ENCODE measurements at regions not wholly inside any gene's neighbourhood (a gene's known extent, or its start where the extent isn't known, plus 50 kb on each side); places are given as distances from the start of the nearest gene placed in this dataset.

GRCh38 chr9:79115176-79115575, 456.6 kb upstream of the TLE4 start:
- in situ Hi-C loops (cut with HindIII; ENCODE audit: low sequenced_read_pairs): no loop called here

- in situ Hi-C loops (cut with HindIII; ENCODE audit: low sequenced_read_pairs): no loop called here
Observed at GRCh38 chr9:79116041-79116440, 455.7 kb upstream of the TLE4 start.

GRCh38 chr9:79116709-79117108, 455.1 kb upstream of the TLE4 start:
- in situ Hi-C loops (cut with HindIII; ENCODE audit: low sequenced_read_pairs): no loop called here

GRCh38 chr9:79120533-79120932, 451.2 kb upstream of the TLE4 start:
- in situ Hi-C loops (cut with HindIII; ENCODE audit: low sequenced_read_pairs): no loop called here

GRCh38 chr9:79120941-79121340, 450.8 kb upstream of the TLE4 start:
- in situ Hi-C loops (cut with HindIII; ENCODE audit: low sequenced_read_pairs): no loop called here

- in situ Hi-C loops (cut with HindIII; ENCODE audit: low sequenced_read_pairs): no loop called here
Observed at GRCh38 chr9:79123415-79123814, 448.4 kb upstream of the TLE4 start.

GRCh38 chr9:79127661-79128060, 444.1 kb upstream of the TLE4 start:
- in situ Hi-C loops (cut with HindIII; ENCODE audit: low sequenced_read_pairs): no loop called here

- in situ Hi-C loops (cut with HindIII; ENCODE audit: low sequenced_read_pairs): no loop called here
Observed at GRCh38 chr9:79129865-79130480, 441.8 kb upstream of the TLE4 start.

GRCh38 chr9:79131246-79131774, 440.5 kb upstream of the TLE4 start:
- in situ Hi-C loops (cut with HindIII; ENCODE audit: low sequenced_read_pairs): no loop called here

GRCh38 chr9:79131824-79132377, 439.9 kb upstream of the TLE4 start:
- in situ Hi-C loops (cut with HindIII; ENCODE audit: low sequenced_read_pairs): no loop called here

- in situ Hi-C loops (cut with HindIII; ENCODE audit: low sequenced_read_pairs): no loop called here
Observed at GRCh38 chr9:79134654-79135053, 437.1 kb upstream of the TLE4 start.

- in situ Hi-C loops (cut with HindIII; ENCODE audit: low sequenced_read_pairs): no loop called here
Observed at GRCh38 chr9:79135681-79136415, 435.9 kb upstream of the TLE4 start.

GRCh38 chr9:79140751-79141150, 431.0 kb upstream of the TLE4 start:
- in situ Hi-C loops (cut with HindIII; ENCODE audit: low sequenced_read_pairs): no loop called here

GRCh38 chr9:79143211-79143610, 428.6 kb upstream of the TLE4 start:
- in situ Hi-C loops (cut with HindIII; ENCODE audit: low sequenced_read_pairs): no loop called here

- in situ Hi-C loops (cut with HindIII; ENCODE audit: low sequenced_read_pairs): no loop called here
Observed at GRCh38 chr9:79145442-79145841, 426.3 kb upstream of the TLE4 start.

- in situ Hi-C loops (cut with HindIII; ENCODE audit: low sequenced_read_pairs): no loop called here
Observed at GRCh38 chr9:79149585-79149984, 422.2 kb upstream of the TLE4 start.

- in situ Hi-C loops (cut with HindIII; ENCODE audit: low sequenced_read_pairs): no loop called here
Observed at GRCh38 chr9:79151791-79152190, 420.0 kb upstream of the TLE4 start.

- in situ Hi-C loops (cut with HindIII; ENCODE audit: low sequenced_read_pairs): no loop called here
Observed at GRCh38 chr9:79152306-79152705, 419.5 kb upstream of the TLE4 start.

GRCh38 chr9:79154806-79155205, 417.0 kb upstream of the TLE4 start:
- in situ Hi-C loops (cut with HindIII; ENCODE audit: low sequenced_read_pairs): no loop called here

- in situ Hi-C loops (cut with HindIII; ENCODE audit: low sequenced_read_pairs): no loop called here
Observed at GRCh38 chr9:79155308-79155707, 416.5 kb upstream of the TLE4 start.

- in situ Hi-C loops (cut with HindIII; ENCODE audit: low sequenced_read_pairs): no loop called here
Observed at GRCh38 chr9:79163544-79163943, 408.2 kb upstream of the TLE4 start.

- in situ Hi-C loops (cut with HindIII; ENCODE audit: low sequenced_read_pairs): no loop called here
Observed at GRCh38 chr9:79164406-79164805, 407.4 kb upstream of the TLE4 start.
